ENCODE measurements at regions not wholly inside any gene's neighbourhood (a gene's known extent, or its start where the extent isn't known, plus 50 kb on each side); places are given as distances from the start of the nearest gene placed in this dataset.

GRCh38 chr3:147943265-147943945 lies 534.2 kb downstream of the ZIC1 start:
- no peaks in the 10 kb centered on the region for H3K36me3 ChIP-seq
- peak overlapping the region; percentile 3 for H3K27ac ChIP-seq
- peaks cover 13% of the 10 kb centered on the region for H3K4me1 ChIP-seq
- no peaks in the 10 kb centered on the region for H3K9me3 ChIP-seq
- intact Hi-C loops (cut with DNase I): no loop called here
- DNase-seq (ENCODE audit: extremely low spot score in 2 of 2): no peak
- TF ChIP-seq CTCF (IDR thresholded peaks at IDR 0.05) (no peak), POLR2AphosphoS5 (IDR thresholded peaks at IDR 0.05; ENCODE audit: insufficient read depth in 1 of 2, low read depth in 1 of 2) (no peak)
- no peaks in the 10 kb centered on the region for H3K27me3 ChIP-seq
- no peak overlapping the region for H3K4me3 ChIP-seq

GRCh38 chr3:147945968-147946519 lies 536.9 kb downstream of the ZIC1 start:
- TF ChIP-seq POLR2A (IDR thresholded peaks at IDR 0.05) (no peak), CTCF (IDR thresholded peaks at IDR 0.05) (peak; percentile 16 to 58 (median 18)), POLR2AphosphoS5 (IDR thresholded peaks at IDR 0.05; ENCODE audit: insufficient read depth in 1 of 2, low read depth in 1 of 2) (no peak)
- peak overlapping the region; percentile 3 for H3K27ac ChIP-seq
- peak overlapping the region; percentile 11 to 23 for H3K4me3 ChIP-seq
- no peaks in the 10 kb centered on the region for H3K36me3 ChIP-seq
- H3K9me3 ChIP-seq: no peaks in the 10 kb centered on the region
- intact Hi-C loops (cut with DNase I): no loop called here
- peaks cover 13% of the 10 kb centered on the region for H3K4me1 ChIP-seq
- H3K27me3 ChIP-seq: no peaks in the 10 kb centered on the region
- DNase-seq (ENCODE audit: extremely low spot score in 2 of 2): no peak

- Histone ChIP-seq H3K9me3 (peaks cover 3% of the 10 kb centered on the region), H3K4me1 (no peaks in the 10 kb centered on the region), H3K27me3 (no peaks in the 10 kb centered on the region), H3K36me3 (no peaks in the 10 kb centered on the region), H3K27ac (no peak overlapping the region), H3K4me3 (no peak overlapping the region)
- TF ChIP-seq POLR2AphosphoS5 (IDR thresholded peaks at IDR 0.05; ENCODE audit: insufficient read depth in 1 of 2, low read depth in 1 of 2): no peak
- no peak for TF ChIP-seq POLR2A (IDR thresholded peaks at IDR 0.05)
- no peak for TF ChIP-seq CTCF (IDR thresholded peaks at IDR 0.05)
- intact Hi-C loops (cut with DNase I): no loop called here
- DNase-seq (ENCODE audit: extremely low spot score in 2 of 2): no peak
These were observed 547.5 kb downstream of the ZIC1 start for GRCh38 chr3:147956615-147957014.

- Histone ChIP-seq H3K9me3 (peaks cover 3% of the 10 kb centered on the region), H3K4me3 (no peak overlapping the region), H3K27ac (no peak overlapping the region), H3K36me3 (no peaks in the 10 kb centered on the region), H3K27me3 (no peaks in the 10 kb centered on the region), H3K4me1 (no peaks in the 10 kb centered on the region)
- TF ChIP-seq POLR2A (IDR thresholded peaks at IDR 0.05) (no peak), CTCF (IDR thresholded peaks at IDR 0.05) (no peak), POLR2AphosphoS5 (IDR thresholded peaks at IDR 0.05; ENCODE audit: insufficient read depth in 1 of 2, low read depth in 1 of 2) (no peak)
- intact Hi-C loops (cut with DNase I): no loop called here
- DNase-seq (ENCODE audit: extremely low spot score in 2 of 2): no peak
These were observed 549.6 kb downstream of the ZIC1 start for GRCh38 chr3:147958754-147959153.

- Histone ChIP-seq H3K27ac (no peak overlapping the region), H3K36me3 (no peaks in the 10 kb centered on the region), H3K4me1 (no peaks in the 10 kb centered on the region), H3K27me3 (no peaks in the 10 kb centered on the region), H3K4me3 (no peak overlapping the region), H3K9me3 (no peaks in the 10 kb centered on the region)
- intact Hi-C loops (cut with DNase I): no loop called here
- TF ChIP-seq POLR2AphosphoS5 (IDR thresholded peaks at IDR 0.05; ENCODE audit: insufficient read depth in 1 of 2, low read depth in 1 of 2) (no peak), POLR2A (IDR thresholded peaks at IDR 0.05) (no peak), CTCF (IDR thresholded peaks at IDR 0.05) (no peak)
- no peak for DNase-seq (ENCODE audit: extremely low spot score in 2 of 2)
These were observed 551.6 kb downstream of the ZIC1 start for GRCh38 chr3:147960786-147961185.
